ENCODE measurements at regions not wholly inside any gene's neighbourhood (a gene's known extent, or its start where the extent isn't known, plus 50 kb on each side); places are given as distances from the start of the nearest gene placed in this dataset.

DNA sequence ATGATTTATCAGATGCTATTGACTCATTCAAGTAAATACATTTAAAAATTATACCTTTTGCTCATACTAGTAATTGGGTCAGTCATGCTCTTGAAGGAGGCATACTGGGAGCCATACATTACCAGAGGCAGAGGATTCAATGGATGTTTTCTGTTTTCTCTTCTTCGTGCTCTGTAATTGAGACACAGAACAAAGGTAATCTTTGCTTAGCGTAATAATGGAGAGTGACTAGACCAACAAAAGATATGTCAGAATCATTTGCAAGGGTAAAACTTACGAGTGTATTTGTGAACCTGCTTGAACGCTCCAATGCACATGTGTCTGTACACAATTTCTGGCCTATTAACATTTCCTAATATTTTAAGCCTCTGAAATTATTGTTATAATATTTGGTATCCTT, 296.4 kb downstream of the FOXG1 start:
- no peak for DNase-seq (ENCODE audit: extremely low spot score)
- ChIA-PET CTCF (no interaction called here), POLR2A (no interaction called here)
- TF ChIP-seq, protein P1, sequence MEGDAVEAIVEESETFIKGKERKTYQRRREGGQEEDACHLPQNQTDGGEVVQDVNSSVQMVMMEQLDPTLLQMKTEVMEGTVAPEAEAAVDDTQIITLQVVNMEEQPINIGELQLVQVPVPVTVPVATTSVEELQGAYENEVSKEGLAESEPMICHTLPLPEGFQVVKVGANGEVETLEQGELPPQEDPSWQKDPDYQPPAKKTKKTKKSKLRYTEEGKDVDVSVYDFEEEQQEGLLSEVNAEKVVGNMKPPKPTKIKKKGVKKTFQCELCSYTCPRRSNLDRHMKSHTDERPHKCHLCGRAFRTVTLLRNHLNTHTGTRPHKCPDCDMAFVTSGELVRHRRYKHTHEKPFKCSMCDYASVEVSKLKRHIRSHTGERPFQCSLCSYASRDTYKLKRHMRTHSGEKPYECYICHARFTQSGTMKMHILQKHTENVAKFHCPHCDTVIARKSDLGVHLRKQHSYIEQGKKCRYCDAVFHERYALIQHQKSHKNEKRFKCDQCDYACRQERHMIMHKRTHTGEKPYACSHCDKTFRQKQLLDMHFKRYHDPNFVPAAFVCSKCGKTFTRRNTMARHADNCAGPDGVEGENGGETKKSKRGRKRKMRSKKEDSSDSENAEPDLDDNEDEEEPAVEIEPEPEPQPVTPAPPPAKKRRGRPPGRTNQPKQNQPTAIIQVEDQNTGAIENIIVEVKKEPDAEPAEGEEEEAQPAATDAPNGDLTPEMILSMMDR (IDR thresholded peaks at IDR 0.05; ENCODE audit: control extremely low read depth, extremely low read depth, low read depth, missing control alignments) = no peak

DNA sequence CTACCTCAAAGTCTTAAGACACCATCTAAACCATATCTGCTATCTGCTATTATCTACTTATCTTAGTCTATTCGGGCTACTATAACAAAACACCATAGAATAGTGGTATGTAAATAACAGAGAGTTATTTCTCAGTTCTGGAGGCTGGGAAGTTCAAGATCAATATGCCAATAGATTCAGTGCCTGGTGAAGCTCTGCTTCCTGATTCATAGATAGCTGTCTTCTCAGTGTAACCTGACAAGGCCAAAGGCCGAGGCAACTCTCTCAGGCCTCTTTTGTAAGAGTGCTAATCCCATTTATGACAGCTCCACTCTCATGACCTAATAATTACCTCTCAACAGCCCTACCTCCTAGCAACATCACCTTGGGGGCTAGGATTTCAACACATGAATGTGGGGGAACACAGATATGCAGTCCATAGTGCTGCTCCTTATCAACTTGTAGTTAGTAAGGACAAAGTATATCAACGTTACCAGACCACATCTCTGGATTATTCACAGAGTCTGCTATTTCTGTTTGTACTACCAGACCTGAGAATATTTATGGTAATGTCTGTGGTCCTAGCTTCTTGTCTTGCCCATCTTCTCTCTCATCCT, 297.8 kb downstream of the FOXG1 start:
- POLR2A ChIA-PET = no interaction called here
- DNase-seq (ENCODE audit: extremely low spot score) = no peak

DNA sequence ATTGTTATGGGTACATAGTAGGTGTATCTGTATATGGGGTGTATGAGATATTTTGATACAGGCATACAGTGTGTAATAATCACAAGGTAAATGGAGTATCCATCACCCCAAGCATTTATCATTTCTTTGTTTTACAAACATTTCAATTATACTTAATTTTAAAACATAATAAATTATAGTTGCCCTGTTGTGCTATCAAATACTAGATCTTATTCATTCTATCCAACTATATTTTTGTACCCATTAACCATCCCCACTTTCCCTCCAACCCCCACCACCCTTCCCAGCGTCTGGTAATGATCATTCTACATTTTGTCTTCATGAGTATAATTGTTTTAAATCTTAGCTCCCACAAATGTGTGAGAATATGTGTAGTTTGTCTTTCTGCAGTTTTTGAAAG, 302.6 kb downstream of the FOXG1 start:
- ChIA-PET CTCF (no interaction called here), POLR2A (no interaction called here)
- DNase-seq (ENCODE audit: extremely low spot score) = no peak
- TF ChIP-seq, protein P1 (IDR thresholded peaks at IDR 0.05; ENCODE audit: control extremely low read depth, extremely low read depth, low read depth, missing control alignments) = no peak

More for the DNA sequence above, 297.8 kb downstream of the FOXG1 start:
- TF ChIP-seq, protein P1 (IDR thresholded peaks at IDR 0.05; ENCODE audit: control extremely low read depth, extremely low read depth, low read depth, missing control alignments) = no peak
- CTCF ChIA-PET = interaction anchor here (1.1 kb wide), 1 partner anchor 11 kb away, joined by 3 read pairs; no protein-coding TSS in a partner anchor

DNA sequence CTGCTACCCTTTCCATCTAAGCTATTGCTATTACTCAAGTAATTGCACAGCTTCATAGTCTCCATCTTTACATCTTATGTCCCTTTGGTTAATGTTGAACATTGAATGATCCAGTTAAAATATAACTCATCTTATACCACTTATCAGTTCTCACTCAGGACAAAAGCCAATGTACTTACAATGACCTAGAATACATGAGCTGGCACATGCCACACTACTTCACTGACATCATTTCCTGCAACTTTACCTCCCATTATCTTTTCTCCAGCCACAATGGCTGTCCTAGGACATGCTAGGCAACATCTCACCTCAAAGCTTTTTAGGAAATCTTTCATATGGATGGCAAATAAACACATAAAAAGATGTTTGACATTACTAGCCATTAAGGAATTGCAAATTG, 309.2 kb downstream of the FOXG1 start:
- ChIA-PET CTCF (interaction anchor here (1.2 kb wide), 1 partner anchor 11 kb away, joined by 3 read pairs; no protein-coding TSS in a partner anchor), POLR2A (no interaction called here)
- TF ChIP-seq, protein P1 (IDR thresholded peaks at IDR 0.05; ENCODE audit: control extremely low read depth, extremely low read depth, low read depth, missing control alignments) = no peak
- no peak for DNase-seq (ENCODE audit: extremely low spot score)

DNA sequence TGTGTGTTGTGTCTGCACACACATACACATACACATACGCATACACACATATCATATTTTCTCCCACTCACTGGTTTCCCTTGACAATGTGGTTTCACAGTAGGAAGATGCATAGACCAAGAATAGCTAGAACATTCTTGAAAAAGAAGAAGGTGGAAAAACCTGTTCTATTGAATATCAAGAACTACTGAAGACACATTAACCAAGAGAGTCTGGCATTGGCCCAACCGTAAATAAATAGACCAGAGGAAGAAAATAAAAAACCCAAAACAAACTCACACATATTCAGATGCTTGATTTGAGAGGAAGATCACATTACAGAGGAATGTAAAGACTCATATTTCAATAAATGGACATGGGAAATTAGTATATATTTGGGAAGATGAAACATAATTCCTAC, 311.3 kb downstream of the FOXG1 start:
- DNase-seq (ENCODE audit: extremely low spot score) = no peak
- ChIA-PET POLR2A (no interaction called here), CTCF (no interaction called here)
- TF ChIP-seq, protein P1 (IDR thresholded peaks at IDR 0.05; ENCODE audit: control extremely low read depth, extremely low read depth, low read depth, missing control alignments) = no peak

DNA sequence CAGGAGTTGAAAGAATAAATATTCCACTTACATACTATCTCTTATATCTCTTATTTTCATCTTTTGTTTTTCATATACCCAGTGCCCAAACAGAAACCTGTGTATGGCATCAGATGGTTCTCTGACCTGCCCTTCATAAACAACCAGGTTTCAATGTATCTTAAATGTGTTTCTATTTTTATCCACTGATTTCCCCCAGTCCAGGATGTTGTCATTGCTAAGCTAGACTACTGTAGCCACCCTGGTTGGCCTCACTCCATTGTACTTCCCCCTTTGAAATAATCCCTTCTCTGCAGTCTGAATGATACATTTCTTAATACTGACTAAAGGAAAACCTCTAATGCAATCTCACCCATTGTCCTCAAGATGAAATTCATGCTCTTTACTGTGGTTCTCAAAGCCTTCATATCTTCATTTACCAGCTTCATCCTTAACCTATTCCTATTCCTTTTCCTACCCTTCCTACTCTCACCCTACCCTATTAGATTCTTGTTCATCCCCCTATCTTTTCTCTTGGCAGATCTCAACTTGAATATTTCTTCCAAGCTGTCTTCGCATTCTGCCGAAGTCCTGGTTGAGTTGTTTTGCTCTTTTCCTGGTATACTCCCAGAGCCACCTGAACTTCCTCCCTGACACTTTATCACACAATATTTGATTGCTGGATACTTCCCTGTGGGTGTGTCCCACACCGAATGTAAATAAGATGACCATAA, 312.4 kb downstream of the FOXG1 start:
- TF ChIP-seq, protein P1 (IDR thresholded peaks at IDR 0.05; ENCODE audit: control extremely low read depth, extremely low read depth, low read depth, missing control alignments) = no peak
- ChIA-PET POLR2A (no interaction called here), CTCF (no interaction called here)
- no peak for DNase-seq (ENCODE audit: extremely low spot score)

All from GM10248 (cell line).